ENCODE measurements at regions not wholly inside any gene's neighbourhood (a gene's known extent, or its start where the extent isn't known, plus 50 kb on each side); places are given as distances from the start of the nearest gene placed in this dataset.

DNA sequence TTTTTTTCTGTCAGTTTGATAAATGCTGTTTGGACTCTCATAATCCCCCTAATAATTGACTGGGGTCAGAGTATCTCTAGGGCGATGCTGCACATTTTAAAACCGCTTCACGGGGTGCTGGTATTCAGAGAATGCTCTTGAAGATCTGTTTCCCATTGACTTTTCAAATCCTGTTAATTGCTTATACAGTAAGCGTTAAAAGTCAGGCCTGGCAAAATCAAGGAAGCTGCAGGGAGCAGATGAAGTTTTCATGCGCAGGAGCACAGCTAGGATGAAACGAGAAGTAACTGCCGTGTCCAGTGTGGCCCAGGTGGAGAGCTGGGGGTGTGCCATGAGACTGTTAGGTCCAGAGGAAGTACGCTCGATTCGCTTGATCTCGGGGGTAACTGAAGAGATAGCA lies 312.9 kb downstream of the TRIML1 start:
- no peak for TF ChIP-seq EZH2phosphoT487 (IDR thresholded peaks at IDR 0.05; ENCODE audit: borderline replicate concordance, low read length)
- TF ChIP-seq, protein P1, sequence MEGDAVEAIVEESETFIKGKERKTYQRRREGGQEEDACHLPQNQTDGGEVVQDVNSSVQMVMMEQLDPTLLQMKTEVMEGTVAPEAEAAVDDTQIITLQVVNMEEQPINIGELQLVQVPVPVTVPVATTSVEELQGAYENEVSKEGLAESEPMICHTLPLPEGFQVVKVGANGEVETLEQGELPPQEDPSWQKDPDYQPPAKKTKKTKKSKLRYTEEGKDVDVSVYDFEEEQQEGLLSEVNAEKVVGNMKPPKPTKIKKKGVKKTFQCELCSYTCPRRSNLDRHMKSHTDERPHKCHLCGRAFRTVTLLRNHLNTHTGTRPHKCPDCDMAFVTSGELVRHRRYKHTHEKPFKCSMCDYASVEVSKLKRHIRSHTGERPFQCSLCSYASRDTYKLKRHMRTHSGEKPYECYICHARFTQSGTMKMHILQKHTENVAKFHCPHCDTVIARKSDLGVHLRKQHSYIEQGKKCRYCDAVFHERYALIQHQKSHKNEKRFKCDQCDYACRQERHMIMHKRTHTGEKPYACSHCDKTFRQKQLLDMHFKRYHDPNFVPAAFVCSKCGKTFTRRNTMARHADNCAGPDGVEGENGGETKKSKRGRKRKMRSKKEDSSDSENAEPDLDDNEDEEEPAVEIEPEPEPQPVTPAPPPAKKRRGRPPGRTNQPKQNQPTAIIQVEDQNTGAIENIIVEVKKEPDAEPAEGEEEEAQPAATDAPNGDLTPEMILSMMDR (IDR thresholded peaks at IDR 0.05; ENCODE audit: low read depth, low read length, poor library complexity, severe bottlenecking), result no peak
- H3K36me3 ChIP-seq (ENCODE audit: control insufficient read depth, low read length), result no peaks in the 10 kb centered on the region
- H3K9me3 ChIP-seq (ENCODE audit: control insufficient read depth, insufficient read depth, low read length), result no peaks in the 10 kb centered on the region
- H3K27me3 ChIP-seq (ENCODE audit: control insufficient read depth, low read length), result no peaks in the 10 kb centered on the region
- no peaks in the 10 kb centered on the region for H3K9me2 ChIP-seq (replicated peaks; ENCODE audit: control insufficient read depth, low read length)
- H4K20me1 ChIP-seq (ENCODE audit: control insufficient read depth, insufficient read depth, low read depth, low read length), result no peaks in the 10 kb centered on the region
- no peaks in the 10 kb centered on the region for H3K79me2 ChIP-seq (ENCODE audit: control insufficient read depth, low read length)
- H3K4me3 ChIP-seq (ENCODE audit: low read length), result no peak overlapping the region
- H3K27ac ChIP-seq (ENCODE audit: low read depth, low read length), result no peak overlapping the region
- H3K4me1 ChIP-seq (ENCODE audit: control insufficient read depth, low read length), result no peaks in the 10 kb centered on the region
- H3F3A ChIP-seq (ENCODE audit: control insufficient read depth, insufficient read depth), result no peaks in the 10 kb centered on the region
- no peak overlapping the region for H3K4me2 ChIP-seq (ENCODE audit: low read length)

DNA sequence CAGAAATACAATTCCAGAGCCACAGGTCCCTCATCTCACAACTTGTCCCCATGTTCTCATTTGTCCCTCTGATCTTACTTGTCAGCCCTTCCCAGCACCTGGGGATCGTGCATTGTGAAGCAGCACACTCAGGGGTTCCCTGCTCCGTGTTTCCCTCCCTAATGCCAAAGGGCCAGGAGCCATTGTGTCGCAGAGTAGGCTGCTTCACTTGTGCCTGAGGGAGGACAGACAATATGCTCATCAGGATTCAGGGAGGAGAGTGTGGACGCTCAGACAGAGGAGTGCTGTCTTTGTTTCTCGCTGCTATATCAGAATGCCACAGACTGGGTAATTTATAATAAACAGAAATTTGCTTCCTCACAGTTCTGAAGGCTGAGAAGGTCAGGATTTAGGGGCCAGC lies 315.3 kb downstream of the TRIML1 start:
- Histone ChIP-seq H3K36me3 (ENCODE audit: control insufficient read depth, low read length) (no peaks in the 10 kb centered on the region), H3K27ac (ENCODE audit: low read depth, low read length) (no peak overlapping the region), H3K4me1 (ENCODE audit: control insufficient read depth, low read length) (no peaks in the 10 kb centered on the region), H3K4me3 (ENCODE audit: low read length) (no peak overlapping the region), H3K79me2 (ENCODE audit: control insufficient read depth, low read length) (no peaks in the 10 kb centered on the region), H3K4me2 (ENCODE audit: low read length) (no peak overlapping the region), H3K27me3 (ENCODE audit: control insufficient read depth, low read length) (no peaks in the 10 kb centered on the region), H3K9me2 (replicated peaks; ENCODE audit: control insufficient read depth, low read length) (no peaks in the 10 kb centered on the region), H3F3A (ENCODE audit: control insufficient read depth, insufficient read depth) (no peaks in the 10 kb centered on the region), H3K9me3 (ENCODE audit: control insufficient read depth, insufficient read depth, low read length) (no peaks in the 10 kb centered on the region), H4K20me1 (ENCODE audit: control insufficient read depth, insufficient read depth, low read depth, low read length) (no peaks in the 10 kb centered on the region)
- TF ChIP-seq, protein P1 (IDR thresholded peaks at IDR 0.05; ENCODE audit: low read depth, low read length, poor library complexity, severe bottlenecking), result no peak
- no peak for TF ChIP-seq EZH2phosphoT487 (IDR thresholded peaks at IDR 0.05; ENCODE audit: borderline replicate concordance, low read length)

DNA sequence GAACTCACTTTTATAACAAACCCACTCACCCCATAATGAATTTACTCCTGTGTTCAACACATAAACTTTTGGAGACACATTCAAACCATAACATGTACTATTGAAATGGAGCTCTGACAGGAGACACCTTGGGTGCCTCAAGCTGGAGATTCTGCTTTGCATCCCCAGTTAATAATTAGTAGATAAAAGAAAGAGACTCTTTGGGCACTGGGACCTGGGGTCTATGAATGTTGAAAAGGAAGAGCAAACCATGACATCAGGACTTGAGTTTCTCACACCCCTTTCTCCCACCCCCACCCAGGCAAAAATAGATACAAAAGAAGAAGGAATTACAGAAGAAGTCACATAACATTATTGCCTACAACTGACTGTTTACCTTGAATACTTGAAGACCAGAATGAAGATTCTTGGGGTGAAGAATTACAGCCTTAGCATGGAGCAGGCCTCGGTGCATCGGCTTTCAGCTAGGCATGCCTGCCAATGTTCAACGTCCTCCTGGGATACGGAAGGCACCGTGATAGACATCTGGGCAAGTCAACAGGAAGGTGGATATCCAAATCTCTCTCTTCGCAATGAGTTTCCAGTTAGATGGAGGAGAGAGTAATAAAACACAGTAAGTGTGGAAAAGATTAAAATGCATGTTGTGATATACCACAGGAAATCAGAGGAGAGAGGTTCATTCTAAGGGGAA lies 316.0 kb downstream of the TRIML1 start:
- Histone ChIP-seq H3K36me3 (ENCODE audit: control insufficient read depth, low read length) (no peaks in the 10 kb centered on the region), H3K27me3 (ENCODE audit: control insufficient read depth, low read length) (no peaks in the 10 kb centered on the region), H3K4me1 (ENCODE audit: control insufficient read depth, low read length) (no peaks in the 10 kb centered on the region), H3K9me2 (replicated peaks; ENCODE audit: control insufficient read depth, low read length) (no peaks in the 10 kb centered on the region), H4K20me1 (ENCODE audit: control insufficient read depth, insufficient read depth, low read depth, low read length) (no peaks in the 10 kb centered on the region), H3K79me2 (ENCODE audit: control insufficient read depth, low read length) (no peaks in the 10 kb centered on the region), H3F3A (ENCODE audit: control insufficient read depth, insufficient read depth) (no peaks in the 10 kb centered on the region), H3K9me3 (ENCODE audit: control insufficient read depth, insufficient read depth, low read length) (peaks cover 2% of the 10 kb centered on the region; the same call in 1 of the 2 replicates), H3K4me3 (ENCODE audit: low read length) (no peak overlapping the region), H3K27ac (ENCODE audit: low read depth, low read length) (no peak overlapping the region), H3K4me2 (ENCODE audit: low read length) (no peak overlapping the region)
- TF ChIP-seq, protein P1 (IDR thresholded peaks at IDR 0.05; ENCODE audit: low read depth, low read length, poor library complexity, severe bottlenecking), result no peak
- TF ChIP-seq EZH2phosphoT487 (IDR thresholded peaks at IDR 0.05; ENCODE audit: borderline replicate concordance, low read length), result no peak

Data from DOHH2 (cell line).